SK-N-MC (cell line): ENCODE measurements at regions not wholly inside any gene's neighbourhood (a gene's known extent, or its start where the extent isn't known, plus 50 kb on each side); places are given as distances from the start of the nearest gene placed in this dataset.

Experiments used
- DNase-seq: peaks from one replicate; pipeline ENCODE4 v3.0.0-alpha.2; 2011; ENCODE audit warnings: low read depth, low spot score
- H3K27ac ChIP-seq: fragments of 200-600 bp; sonication (generic); 2 replicates; pipeline ENCODE4 v1.5.1; 2016; ENCODE audit warnings: mixed run types
- H3K36me3 ChIP-seq: fragments of 200-600 bp; sonication (generic); 2 replicates; pipeline ENCODE4 v1.6.1; 2017; ENCODE audit warnings: antibody characterized with exemption, low read length, mixed read lengths; ENCODE audit not compliant: insufficient read depth
- H3K4me3 ChIP-seq: fragments of 200-600 bp; sonication (generic); 2 replicates; pipeline ENCODE4 v1.5.1; 2016
- H3K9ac ChIP-seq: fragments of 200-600 bp; sonication (generic); 2 replicates; pipeline ENCODE4 v1.8.0; 2017; ENCODE audit warnings: mixed run types, mixed read lengths; ENCODE audit not compliant: insufficient read length
- H3K9me3 ChIP-seq: fragments of 200-600 bp; sonication (generic); 2 replicates; pipeline ENCODE4 v1.6.1; 2017; ENCODE audit warnings: low read depth, mild to moderate bottlenecking, antibody characterized with exemption, low read length, moderate library complexity, mixed read lengths
- EZH2 ChIP-seq: fragments of 200-600 bp; sonication (generic); IDR thresholded peaks from one replicate; pipeline ENCODE4 v1.6.1; 2017; ENCODE audit warnings: antibody characterized with exemption
- FOXP2 ChIP-seq: optimal IDR thresholded peaks from 2 replicates; pipeline ENCODE3; 2011; ENCODE audit warnings: mild to moderate bottlenecking, moderate library complexity; ENCODE audit not compliant: insufficient read depth; ENCODE audit errors: extremely low read length, control extremely low read depth
- POLR2AphosphoS5 ChIP-seq: IDR thresholded peaks from 2 replicates; pipeline ENCODE4 v1.6.1; 2012; ENCODE audit warnings: mild to moderate bottlenecking, low read depth, low read length, borderline replicate concordance

DNA sequence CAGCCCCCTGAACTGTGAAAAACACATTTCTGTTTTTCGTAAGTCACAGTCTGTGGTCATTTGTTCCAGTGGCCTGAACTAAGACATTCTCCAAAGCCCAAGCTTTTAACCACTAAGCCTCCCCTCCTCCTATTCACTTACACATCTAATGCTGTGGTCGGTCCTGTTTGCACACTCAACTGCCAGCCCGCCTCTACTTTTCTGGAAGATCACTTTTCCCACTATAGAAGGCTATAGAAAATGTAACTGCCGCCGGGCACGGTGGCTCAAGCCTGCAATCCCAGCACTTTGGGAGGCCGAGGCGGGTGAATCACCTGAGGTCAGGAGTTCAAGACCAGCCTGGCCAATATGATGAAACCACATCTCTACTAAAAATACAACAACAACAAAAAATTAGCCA lies 524.7 kb upstream of the TMEM132C start:
- Histone ChIP-seq H3K9me3 (no peaks in the 10 kb centered on the region), H3K36me3 (no peaks in the 10 kb centered on the region), H3K4me3 (no peak overlapping the region), H3K9ac (no peak overlapping the region), H3K27ac (no peak overlapping the region)
- no peak for TF ChIP-seq EZH2
- no peak for TF ChIP-seq POLR2AphosphoS5
- no peak for TF ChIP-seq FOXP2
- DNase-seq: no peak

- no peak overlapping the region for H3K9ac ChIP-seq
- DNase-seq: no peak
- H3K9me3 ChIP-seq: no peaks in the 10 kb centered on the region
- H3K4me3 ChIP-seq: no peak overlapping the region
- no peak overlapping the region for H3K27ac ChIP-seq
- no peak for TF ChIP-seq POLR2AphosphoS5
- TF ChIP-seq EZH2: no peak
- TF ChIP-seq FOXP2: no peak
- no peaks in the 10 kb centered on the region for H3K36me3 ChIP-seq
Measured at GRCh38 chr12:127745469-127746212, 521.3 kb upstream of the TMEM132C start.

GRCh38 chr12:127749416-127749815 lies 517.6 kb upstream of the TMEM132C start:
- Histone ChIP-seq H3K9ac (no peak overlapping the region), H3K27ac (no peak overlapping the region), H3K4me3 (no peak overlapping the region), H3K9me3 (no peaks in the 10 kb centered on the region), H3K36me3 (no peaks in the 10 kb centered on the region)
- no peak for TF ChIP-seq FOXP2
- TF ChIP-seq EZH2: no peak
- DNase-seq: no peak

GRCh38 chr12:127750076-127750840 lies 516.7 kb upstream of the TMEM132C start:
- Histone ChIP-seq H3K36me3 (no peaks in the 10 kb centered on the region), H3K9me3 (no peaks in the 10 kb centered on the region), H3K9ac (no peak overlapping the region), H3K27ac (no peak overlapping the region), H3K4me3 (no peak overlapping the region)
- no peak for DNase-seq
- TF ChIP-seq POLR2AphosphoS5 (no peak), FOXP2 (no peak), EZH2 (no peak)

- Histone ChIP-seq H3K9ac (no peak overlapping the region), H3K36me3 (no peaks in the 10 kb centered on the region)
Measured at GRCh38 chr12:127752802-127753201, 514.2 kb upstream of the TMEM132C start.

GRCh38 chr12:127760357-127760756 lies 506.6 kb upstream of the TMEM132C start:
- no peaks in the 10 kb centered on the region for H3K9me3 ChIP-seq
- no peaks in the 10 kb centered on the region for H3K36me3 ChIP-seq
- no peak overlapping the region for H3K27ac ChIP-seq
- no peak overlapping the region for H3K4me3 ChIP-seq
- H3K9ac ChIP-seq: no peak overlapping the region
- TF ChIP-seq EZH2: no peak
- no peak for TF ChIP-seq POLR2AphosphoS5
- TF ChIP-seq FOXP2: no peak
- no peak for DNase-seq

More at GRCh38 chr12:127752802-127753201, 514.2 kb upstream of the TMEM132C start:
- Histone ChIP-seq H3K4me3 (no peak overlapping the region), H3K27ac (no peak overlapping the region), H3K9me3 (no peaks in the 10 kb centered on the region)
- no peak for DNase-seq
- TF ChIP-seq EZH2 (no peak), FOXP2 (no peak), POLR2AphosphoS5 (no peak)

DNA sequence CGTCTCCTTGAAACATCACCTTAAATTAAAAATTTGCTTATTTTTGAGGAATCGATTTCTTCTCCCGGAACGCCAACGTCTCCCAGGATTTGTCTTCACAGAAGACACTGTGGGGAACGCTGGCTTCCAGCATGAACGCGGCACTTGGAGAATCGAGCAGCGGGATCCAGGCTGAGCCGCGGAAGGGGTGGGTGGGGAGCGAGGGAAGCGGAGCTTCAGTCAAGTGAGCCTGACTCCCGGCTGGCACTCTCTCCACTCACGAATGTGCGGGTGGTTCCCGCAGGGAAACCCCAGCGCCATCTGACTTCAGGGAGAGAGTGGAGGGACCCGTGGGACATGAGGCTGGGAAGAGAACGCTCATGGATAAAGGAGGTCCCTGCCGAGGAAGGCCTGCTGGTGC lies 506.0 kb upstream of the TMEM132C start:
- H3K27ac ChIP-seq: no peak overlapping the region
- TF ChIP-seq FOXP2: no peak
- no peak for TF ChIP-seq EZH2
- no peak for TF ChIP-seq POLR2AphosphoS5
- H3K4me3 ChIP-seq: no peak overlapping the region
- H3K36me3 ChIP-seq: no peaks in the 10 kb centered on the region
- H3K9ac ChIP-seq: no peak overlapping the region
- no peak for DNase-seq
- H3K9me3 ChIP-seq: no peaks in the 10 kb centered on the region

DNA sequence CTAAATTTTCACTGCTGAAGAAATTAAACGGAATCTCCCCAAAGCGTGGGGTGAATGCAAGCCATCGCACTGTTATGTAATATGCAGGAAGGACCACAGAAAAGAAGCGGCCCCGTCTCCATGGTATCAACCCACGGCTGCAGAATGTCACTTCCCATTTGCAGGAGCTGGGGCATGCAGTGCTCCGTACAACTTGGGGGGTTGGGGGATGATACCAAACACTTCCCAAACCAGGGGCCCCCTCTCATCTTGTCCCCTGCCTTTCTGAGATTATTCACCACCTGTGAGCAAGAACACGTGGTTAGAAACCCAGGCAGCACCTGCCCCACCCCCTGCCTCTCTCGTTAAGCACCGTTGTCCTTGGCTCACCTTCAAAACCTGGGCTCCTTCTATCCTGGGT lies 505.1 kb upstream of the TMEM132C start:
- no peak overlapping the region for H3K4me3 ChIP-seq
- no peaks in the 10 kb centered on the region for H3K36me3 ChIP-seq
- no peak overlapping the region for H3K27ac ChIP-seq
- no peaks in the 10 kb centered on the region for H3K9me3 ChIP-seq
- TF ChIP-seq EZH2 (no peak), POLR2AphosphoS5 (no peak)
- no peak overlapping the region for H3K9ac ChIP-seq
- DNase-seq: no peak

DNA sequence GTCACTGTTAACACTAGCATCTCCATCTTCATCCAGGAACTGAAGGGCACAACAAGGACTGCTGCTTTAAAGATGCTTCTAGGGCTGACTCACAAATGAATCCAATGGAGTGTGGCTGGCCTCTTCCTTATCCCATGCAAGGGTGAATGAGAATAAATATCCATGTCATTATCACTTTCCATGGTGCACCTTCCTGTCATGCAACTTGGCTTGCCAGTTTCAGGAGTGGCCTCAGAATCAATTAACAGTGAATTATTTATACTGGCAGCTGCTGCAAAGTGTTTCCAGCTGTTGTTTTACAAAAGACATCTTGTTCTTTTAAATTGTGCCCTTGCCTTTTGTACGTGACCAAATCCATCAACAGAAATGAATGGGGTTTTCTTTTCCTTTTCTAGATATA lies 499.3 kb upstream of the TMEM132C start:
- H3K27ac ChIP-seq: no peak overlapping the region
- TF ChIP-seq EZH2 (no peak), POLR2AphosphoS5 (no peak), FOXP2 (no peak)
- DNase-seq: no peak
- no peaks in the 10 kb centered on the region for H3K9me3 ChIP-seq
- H3K9ac ChIP-seq: no peak overlapping the region
- no peak overlapping the region for H3K4me3 ChIP-seq
- H3K36me3 ChIP-seq: no peaks in the 10 kb centered on the region
